Bronchial epithelial cell (primary cell): ENCODE measurements at regions not wholly inside any gene's neighbourhood (a gene's known extent, or its start where the extent isn't known, plus 50 kb on each side); places are given as distances from the start of the nearest gene placed in this dataset.

Experiments
- DNase-seq: peaks from one replicate; pipeline ENCODE4 v3.0.0-alpha.2; 2010; ENCODE audit warnings: low read depth
- FAIRE-seq: peaks from 2 replicates; lab custom pipeline; 2011; peaks lifted over from hg19 to GRCh38; lab: Jason Lieb, UNC
- H3K27me3 ChIP-seq: 2 replicates; pipeline ENCODE4 v1.5.1; 2011; ENCODE audit warnings: low read length; ENCODE audit not compliant: control insufficient read depth, insufficient read depth
- H3K36me3 ChIP-seq: 2 replicates; pipeline ENCODE4 v1.5.1; 2011; ENCODE audit warnings: low read length; ENCODE audit not compliant: control insufficient read depth, insufficient read depth
- H3K4me3 ChIP-seq: 2 replicates; pipeline ENCODE4 v1.5.1; 2011; ENCODE audit warnings: mild to moderate bottlenecking, low read depth, low read length, control low read depth
- CTCF ChIP-seq: IDR thresholded peaks from 2 replicates; pipeline ENCODE4 v1.5.1; 2011; ENCODE audit warnings: mild to moderate bottlenecking, moderate library complexity, low read length, control low read depth, inconsistent platforms; ENCODE audit not compliant: insufficient read depth, severe bottlenecking

- Histone ChIP-seq H3K4me3 (no peak overlapping the region), H3K36me3 (no peaks in the 10 kb centered on the region), H3K27me3 (no peaks in the 10 kb centered on the region)
- no peak for TF ChIP-seq CTCF
- no peak for DNase-seq
- no peak for FAIRE-seq
Measured at GRCh38 chr2:7906431-7906830, 775.4 kb upstream of the ID2 start.

DNA sequence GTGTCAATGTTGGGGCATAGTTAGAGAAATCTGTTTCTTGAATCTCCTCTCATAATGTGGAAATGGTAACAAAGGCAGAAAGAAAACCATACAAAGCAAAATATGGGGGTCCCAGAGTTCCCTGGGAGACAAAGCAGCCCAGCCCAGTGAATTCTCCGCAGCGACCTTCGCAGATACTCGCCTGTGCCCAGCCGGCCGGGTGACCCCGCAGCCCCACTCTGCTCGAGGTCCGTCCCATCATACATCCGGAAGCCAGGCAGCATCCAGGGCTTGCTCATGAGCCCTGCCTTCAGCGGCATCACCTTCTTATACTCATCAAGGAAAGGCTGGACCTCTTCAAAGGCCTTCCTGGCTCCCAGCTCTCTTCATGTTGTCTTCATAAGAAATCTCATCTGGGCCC lies 774.8 kb upstream of the ID2 start:
- no peak for FAIRE-seq
- Histone ChIP-seq H3K27me3 (no peaks in the 10 kb centered on the region), H3K36me3 (no peaks in the 10 kb centered on the region), H3K4me3 (no peak overlapping the region)
- no peak for TF ChIP-seq CTCF
- no peak for DNase-seq

DNA sequence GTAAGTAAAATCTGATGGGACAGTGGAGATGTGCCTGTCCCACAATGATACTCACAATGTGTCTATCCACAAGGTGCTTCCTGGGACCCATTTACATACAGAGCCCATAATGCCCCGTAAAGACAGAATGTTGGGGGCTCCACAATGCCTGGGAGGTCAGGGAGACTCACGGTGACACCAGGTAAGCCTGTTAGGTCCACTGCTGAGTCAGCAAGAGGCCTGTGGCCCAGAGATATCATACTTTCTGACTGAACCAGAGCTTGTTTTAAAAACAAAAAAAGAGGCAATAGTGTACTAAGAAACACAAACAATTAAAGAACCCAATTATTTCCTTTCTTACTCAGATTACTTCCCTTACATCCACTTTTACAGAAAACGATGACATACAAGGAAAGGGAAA lies 771.1 kb upstream of the ID2 start:
- FAIRE-seq, result no peak

DNA sequence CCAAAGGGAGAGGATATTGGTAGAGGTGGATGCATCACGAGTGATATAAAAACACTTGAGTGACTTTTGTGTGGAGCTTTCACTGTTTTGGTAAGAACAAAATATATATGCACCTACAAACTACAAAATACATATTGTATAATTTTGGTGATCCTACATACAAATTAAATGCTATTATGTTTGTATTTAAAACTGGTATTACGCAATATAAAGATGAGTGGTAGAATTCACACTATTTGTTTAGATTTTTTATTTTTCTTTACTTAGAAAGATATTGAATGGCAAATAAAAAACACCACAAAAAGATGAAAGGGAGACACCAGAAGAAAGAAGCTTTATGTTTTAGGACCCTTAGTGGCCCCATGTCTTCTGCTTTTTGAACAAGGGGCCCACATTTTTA lies 770.7 kb upstream of the ID2 start:
- no peak overlapping the region for H3K4me3 ChIP-seq
- no peak for TF ChIP-seq CTCF
- no peaks in the 10 kb centered on the region for H3K27me3 ChIP-seq
- H3K36me3 ChIP-seq, result no peaks in the 10 kb centered on the region
- DNase-seq, result no peak
- FAIRE-seq, result no peak

More for the DNA sequence above, 771.1 kb upstream of the ID2 start:
- Histone ChIP-seq H3K27me3 (no peaks in the 10 kb centered on the region), H3K36me3 (no peaks in the 10 kb centered on the region), H3K4me3 (no peak overlapping the region)
- TF ChIP-seq CTCF, result no peak
- DNase-seq, result no peak

DNA sequence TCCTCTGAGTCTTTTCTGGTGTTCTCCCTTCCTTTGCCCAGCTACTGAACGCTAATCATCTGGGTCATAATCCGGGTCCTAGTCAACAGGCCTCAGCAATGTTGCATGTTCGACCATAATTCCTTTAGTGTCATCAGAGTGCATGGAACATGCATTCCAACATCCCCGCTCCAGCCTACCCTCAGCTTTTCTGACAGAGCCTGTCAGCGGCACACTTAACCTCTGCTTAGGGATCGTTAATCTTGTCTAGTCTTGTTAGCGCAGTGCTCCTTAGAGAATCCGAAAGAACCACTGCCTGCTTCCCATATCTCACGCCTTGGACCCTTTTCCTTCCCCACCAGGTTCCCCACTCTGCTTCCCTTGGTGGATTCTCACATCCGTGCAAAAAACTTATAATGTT lies 767.9 kb upstream of the ID2 start:
- no peak for DNase-seq
- no peaks in the 10 kb centered on the region for H3K36me3 ChIP-seq
- H3K27me3 ChIP-seq, result no peaks in the 10 kb centered on the region
- FAIRE-seq, result no peak
- no peak overlapping the region for H3K4me3 ChIP-seq
- TF ChIP-seq CTCF, result no peak

- Histone ChIP-seq H3K36me3 (no peaks in the 10 kb centered on the region), H3K4me3 (no peak overlapping the region), H3K27me3 (no peaks in the 10 kb centered on the region)
- TF ChIP-seq CTCF, result no peak
- FAIRE-seq, result no peak
- no peak for DNase-seq
Measured at GRCh38 chr2:7915302-7916091, 766.4 kb upstream of the ID2 start.
